GM12875 (cell line): ENCODE measurements at regions not wholly inside any gene's neighbourhood (a gene's known extent, or its start where the extent isn't known, plus 50 kb on each side); places are given as distances from the start of the nearest gene placed in this dataset.

Experiments used
- H3K4me3 ChIP-seq: one replicate; pipeline ENCODE4 v1.5.1; 2011; ENCODE audit warnings: low read depth, low read length, control low read depth
- TF ChIP-seq, protein P1 (sequence below): IDR thresholded peaks from 2 replicates; pipeline ENCODE4 v1.5.1; 2011; ENCODE audit warnings: low read depth, mild to moderate bottlenecking, control low read depth, inconsistent platforms, low read length, moderate library complexity, borderline replicate concordance; ENCODE audit not compliant: insufficient read depth

- TF ChIP-seq, protein P1, sequence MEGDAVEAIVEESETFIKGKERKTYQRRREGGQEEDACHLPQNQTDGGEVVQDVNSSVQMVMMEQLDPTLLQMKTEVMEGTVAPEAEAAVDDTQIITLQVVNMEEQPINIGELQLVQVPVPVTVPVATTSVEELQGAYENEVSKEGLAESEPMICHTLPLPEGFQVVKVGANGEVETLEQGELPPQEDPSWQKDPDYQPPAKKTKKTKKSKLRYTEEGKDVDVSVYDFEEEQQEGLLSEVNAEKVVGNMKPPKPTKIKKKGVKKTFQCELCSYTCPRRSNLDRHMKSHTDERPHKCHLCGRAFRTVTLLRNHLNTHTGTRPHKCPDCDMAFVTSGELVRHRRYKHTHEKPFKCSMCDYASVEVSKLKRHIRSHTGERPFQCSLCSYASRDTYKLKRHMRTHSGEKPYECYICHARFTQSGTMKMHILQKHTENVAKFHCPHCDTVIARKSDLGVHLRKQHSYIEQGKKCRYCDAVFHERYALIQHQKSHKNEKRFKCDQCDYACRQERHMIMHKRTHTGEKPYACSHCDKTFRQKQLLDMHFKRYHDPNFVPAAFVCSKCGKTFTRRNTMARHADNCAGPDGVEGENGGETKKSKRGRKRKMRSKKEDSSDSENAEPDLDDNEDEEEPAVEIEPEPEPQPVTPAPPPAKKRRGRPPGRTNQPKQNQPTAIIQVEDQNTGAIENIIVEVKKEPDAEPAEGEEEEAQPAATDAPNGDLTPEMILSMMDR: no peak
- H3K4me3 ChIP-seq: no peak overlapping the region
Observed at GRCh38 chr2:47315475-47315874, 53.6 kb upstream of the EPCAM start.

DNA sequence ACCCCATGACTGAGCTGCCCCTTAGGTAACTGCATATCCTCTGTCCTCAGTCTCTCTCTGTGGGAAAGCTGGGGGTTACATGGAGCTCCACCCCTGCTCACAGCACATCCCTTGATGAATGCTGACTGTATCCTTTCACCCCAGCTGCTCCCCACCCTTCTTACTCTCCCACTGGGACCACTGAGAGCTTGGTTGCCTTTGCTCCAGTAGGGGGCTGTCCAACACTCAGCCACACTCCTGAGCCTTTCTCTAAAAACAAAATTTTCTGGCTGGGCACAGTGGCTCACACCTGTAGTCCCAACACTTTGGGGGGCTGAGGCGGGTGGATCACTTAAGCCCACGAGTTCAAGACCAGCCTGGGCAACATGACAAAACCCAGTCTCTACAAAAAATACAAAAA lies 55.4 kb upstream of the EPCAM start:
- H3K4me3 ChIP-seq: no peak overlapping the region
- TF ChIP-seq, protein P1: peak; percentile 41; the same call in 1 of the 2 replicates

DNA sequence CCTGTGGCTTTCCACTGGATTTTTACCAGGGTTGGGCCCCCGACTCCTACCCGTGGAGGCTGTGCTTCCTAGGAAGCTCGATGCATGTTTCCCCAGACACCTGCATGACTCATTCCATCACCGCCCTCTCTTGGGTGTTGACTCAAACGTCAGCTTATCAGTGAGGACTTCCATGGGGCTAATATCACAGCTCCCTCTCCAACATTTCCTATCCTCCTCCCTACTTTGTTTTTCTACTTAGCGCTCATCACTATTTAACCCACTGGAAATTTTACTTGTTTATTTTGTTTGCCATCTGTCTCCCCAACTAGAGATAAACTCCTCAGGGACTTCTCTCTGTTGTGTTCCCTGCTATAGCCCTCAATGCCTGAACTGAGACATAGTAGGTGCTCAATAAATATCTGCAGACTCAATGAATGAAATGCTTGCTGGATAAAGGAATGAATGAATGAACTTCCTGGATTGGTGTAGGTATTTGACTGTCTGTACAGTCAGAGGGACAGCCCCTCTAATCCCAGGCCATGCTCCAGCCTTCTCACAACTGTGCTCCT lies 55.9 kb upstream of the EPCAM start:
- H3K4me3 ChIP-seq: no peak overlapping the region
- TF ChIP-seq, protein P1: no peak

GRCh38 chr2:47312491-47312850 lies 56.6 kb upstream of the EPCAM start:
- TF ChIP-seq, protein P1: no peak

DNA sequence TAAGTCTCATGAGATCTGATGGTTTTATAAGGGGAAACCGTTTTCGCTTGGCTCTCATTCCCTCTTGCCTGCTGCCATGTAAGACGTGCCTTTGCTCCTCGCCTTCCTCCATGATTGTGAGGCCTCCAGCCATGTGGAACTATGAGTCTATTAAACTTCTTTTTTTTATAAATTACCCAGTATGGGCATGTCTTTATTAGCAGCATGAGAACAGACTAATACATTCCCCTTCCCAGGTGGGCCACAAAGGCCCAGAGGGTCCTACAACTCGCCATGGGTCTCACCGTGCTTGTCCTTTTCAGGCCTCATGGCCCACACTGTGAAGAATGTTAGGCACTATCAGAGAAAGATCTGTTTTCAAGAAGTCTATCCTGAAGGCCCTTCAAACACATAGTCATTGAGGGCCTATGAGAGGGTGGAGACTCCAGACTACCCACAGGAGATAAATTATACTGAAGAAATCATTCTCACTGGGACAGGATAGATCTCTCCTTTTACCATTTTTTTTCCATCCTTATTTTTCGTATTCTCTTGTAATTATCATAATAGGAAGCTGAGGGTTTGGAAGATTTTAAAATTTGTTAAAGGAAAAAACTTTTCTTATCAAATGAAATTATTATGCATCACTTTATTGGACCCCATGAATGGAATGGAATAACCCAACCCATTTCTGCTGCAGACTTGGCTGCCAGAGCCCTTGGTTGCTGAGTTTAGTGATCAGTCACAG lies 57.2 kb upstream of the EPCAM start:
- TF ChIP-seq, protein P1: no peak
- H3K4me3 ChIP-seq: no peak overlapping the region

More at GRCh38 chr2:47312491-47312850, 56.6 kb upstream of the EPCAM start:
- no peak overlapping the region for H3K4me3 ChIP-seq

- TF ChIP-seq, protein P1: no peak
- peak overlapping the region; percentile 3 for H3K4me3 ChIP-seq
Observed at GRCh38 chr2:47310801-47311560, 58.1 kb upstream of the EPCAM start.
